ENCODE measurements at regions not wholly inside any gene's neighbourhood (a gene's known extent, or its start where the extent isn't known, plus 50 kb on each side); places are given as distances from the start of the nearest gene placed in this dataset.

DNA sequence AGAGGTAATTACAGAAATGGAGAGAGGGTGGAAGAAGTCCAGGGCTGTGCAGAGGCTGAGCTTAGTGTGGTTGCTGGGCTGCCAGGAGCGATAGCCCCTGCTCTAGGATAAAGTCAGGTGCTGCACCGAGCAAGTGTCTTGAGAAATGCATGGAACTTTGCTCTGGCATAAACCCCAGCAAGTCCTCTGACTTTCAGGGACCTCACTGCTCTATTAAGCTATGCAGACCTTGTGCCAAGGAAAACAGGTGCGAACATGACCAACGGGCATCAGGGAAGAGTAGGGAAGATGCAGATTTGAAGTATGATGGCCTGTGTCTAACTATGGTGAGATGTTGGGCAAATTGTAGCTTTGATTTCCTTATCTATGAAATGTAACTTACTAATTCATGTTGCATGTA, 416.8 kb downstream of the NR2F2 start:
- no peak for DNase-seq

- DNase-seq, result no peak
Measured at GRCh38 chr15:96750361-96750760, 419.9 kb downstream of the NR2F2 start.

DNA sequence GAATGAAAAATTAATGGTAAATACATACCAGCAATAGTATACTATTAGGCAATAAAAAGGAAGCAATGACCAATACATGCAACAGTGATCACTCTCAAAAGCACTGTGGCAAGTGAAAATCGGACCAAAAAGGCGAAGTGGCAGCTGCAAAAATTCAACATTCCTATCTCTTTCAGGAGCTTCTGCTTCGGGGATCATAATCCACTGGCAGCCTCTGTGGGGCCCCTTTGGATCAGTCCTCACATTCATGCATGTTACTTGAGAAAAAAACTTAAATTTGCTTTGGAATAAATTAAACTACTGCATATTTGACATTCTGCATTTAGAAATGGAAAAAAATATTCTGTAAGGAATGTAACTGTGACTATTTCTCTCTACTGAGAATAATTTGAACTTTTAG, 425.6 kb downstream of the NR2F2 start:
- DNase-seq, result no peak

DNA sequence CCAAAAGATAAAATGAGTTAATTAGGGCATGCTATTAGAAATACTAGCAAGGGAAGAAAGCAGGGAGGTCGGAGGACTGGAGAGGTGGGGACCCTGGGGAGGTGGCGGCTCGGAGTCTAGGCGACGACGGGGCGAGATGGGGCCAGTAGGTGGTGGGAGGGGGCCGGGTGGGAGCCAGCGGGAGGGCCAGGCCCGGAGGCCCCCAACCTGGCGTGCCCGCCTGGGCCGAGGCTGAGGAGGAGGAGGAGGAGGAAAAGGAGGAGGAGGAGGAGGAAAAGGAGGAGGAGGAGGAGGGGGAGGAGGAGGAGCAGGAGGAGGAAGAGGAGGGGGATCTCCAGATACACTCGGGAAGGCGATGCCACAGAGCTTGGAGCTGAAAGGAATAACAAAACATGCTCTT, 426.2 kb downstream of the NR2F2 start:
- DNase-seq, result no peak

DNA sequence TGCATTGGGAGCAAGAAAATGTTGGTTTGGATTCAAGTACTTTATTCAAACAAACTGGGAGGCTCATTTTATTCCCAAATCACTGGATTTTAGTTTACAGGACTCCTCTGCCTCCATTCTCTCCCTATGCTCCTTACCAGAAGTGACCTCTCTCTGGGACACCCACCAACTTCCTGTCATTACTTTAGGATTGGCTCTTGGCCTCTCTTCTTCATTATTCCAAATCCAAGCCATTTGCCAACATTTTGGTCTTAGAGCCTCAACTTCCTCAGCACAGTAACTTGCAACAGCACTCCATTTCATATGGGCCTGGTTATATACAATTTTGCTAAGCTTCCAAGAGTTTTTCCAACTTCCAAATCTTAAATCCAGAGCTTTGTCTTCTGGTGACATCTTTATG, 432.1 kb downstream of the NR2F2 start:
- no peak for DNase-seq

GRCh38 chr15:96764501-96764900, 434.0 kb downstream of the NR2F2 start:
- no peak for DNase-seq

DNA sequence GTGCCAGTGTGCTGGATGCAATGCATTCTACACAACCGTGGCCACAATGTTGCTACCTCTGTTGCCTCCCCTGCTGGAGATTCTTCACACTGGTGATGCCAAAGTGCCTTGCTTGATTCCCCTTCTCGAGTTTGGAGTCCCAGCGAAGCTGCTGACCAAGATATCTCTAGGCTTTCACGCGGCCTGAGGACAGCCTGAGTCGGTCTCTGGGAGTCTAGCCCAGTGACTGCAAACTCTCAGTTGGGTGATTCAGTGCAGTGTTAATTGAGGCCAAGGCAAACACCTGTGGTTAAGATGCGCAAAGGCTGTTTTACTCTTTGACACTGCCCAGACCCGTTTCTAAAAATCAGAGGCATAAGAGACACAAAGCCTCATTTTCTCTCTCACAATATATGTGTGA, 434.4 kb downstream of the NR2F2 start:
- no peak for DNase-seq

- no peak for DNase-seq
Measured at GRCh38 chr15:96766366-96766765, 435.9 kb downstream of the NR2F2 start.

GRCh38 chr15:96767703-96768434, 437.4 kb downstream of the NR2F2 start:
- DNase-seq, result no peak

GRCh38 chr15:96768435-96768789, 437.9 kb downstream of the NR2F2 start:
- DNase-seq, result no peak

GRCh38 chr15:96771035-96771434, 440.5 kb downstream of the NR2F2 start:
- DNase-seq, result no peak

DNA sequence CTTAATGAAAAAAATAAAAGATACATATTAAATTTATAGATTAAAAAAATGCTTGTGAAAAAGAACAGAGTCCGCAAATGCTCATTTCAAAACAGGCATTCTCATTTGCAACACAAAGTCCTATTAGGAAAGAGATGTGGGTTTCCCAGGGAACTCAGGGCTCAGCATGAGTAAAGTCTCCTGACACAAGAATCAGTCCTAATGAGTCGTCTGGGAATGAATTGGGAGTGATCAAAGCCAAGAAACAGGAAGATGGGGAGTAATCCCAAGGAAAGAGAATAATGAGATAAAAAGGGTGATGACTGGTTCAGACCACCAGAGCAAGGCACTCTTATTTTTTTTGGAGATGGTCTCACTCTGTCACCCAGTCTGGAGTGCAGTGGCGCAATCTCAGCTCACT, 443.7 kb downstream of the NR2F2 start:
- DNase-seq, result no peak

DNA sequence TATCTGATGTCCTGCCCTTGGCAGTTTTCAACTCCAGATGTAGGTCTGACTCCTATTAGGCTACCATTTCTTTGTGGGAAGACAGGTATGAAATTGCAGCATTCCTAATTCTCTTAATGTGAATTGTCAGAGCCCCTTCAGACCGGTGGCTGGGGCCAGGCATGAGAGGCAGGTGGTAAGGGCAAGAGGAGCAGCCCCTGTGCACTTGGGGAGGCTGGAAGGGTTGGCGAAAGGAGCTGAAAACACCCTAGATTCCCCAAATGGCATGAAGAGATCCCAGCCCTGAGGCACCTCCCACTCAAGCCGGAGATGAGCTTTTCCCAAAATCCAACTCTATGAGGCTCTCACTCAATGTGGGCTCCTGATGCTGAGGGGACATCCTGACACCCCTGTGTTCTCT, 453.2 kb downstream of the NR2F2 start:
- no peak for DNase-seq

DNA sequence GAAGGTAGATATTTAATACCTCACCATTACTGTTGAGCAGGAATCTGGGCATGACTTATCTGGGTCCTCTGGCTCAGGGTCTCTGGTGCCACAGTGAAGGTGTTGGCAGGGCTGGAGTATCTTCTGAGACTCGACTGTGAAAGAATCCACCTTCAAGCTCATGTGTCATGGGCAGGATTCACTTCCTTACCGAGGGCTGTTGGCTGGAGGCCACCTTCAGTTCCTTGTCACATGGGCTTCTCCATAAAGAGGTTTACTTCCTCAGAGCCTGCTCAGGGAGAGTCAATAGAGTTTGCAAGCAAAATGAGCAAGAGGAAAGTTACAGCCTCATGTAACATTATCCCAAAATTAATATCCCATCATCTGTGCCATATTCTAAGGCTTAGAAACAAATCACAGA, 459.5 kb downstream of the NR2F2 start:
- DNase-seq, result no peak

DNA sequence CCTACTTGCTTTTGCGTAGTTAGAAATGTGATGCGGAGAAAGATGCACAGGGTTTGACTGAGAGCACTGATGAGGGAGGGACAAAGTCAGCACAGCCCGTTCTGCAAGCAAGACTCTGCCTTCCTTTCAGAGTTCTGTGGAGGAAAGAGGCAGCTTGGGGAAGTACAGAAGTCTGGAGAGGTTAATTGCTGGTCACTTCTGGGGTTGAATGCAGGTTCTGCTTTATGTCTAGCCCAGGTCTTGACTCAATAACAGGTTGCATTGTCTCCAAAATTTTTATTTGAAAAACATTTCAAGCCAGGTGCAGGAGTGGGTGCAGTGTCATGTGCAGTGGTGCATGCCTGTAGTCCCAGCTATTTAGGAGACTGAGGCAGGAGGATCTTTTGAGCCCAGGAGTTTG, 461.7 kb downstream of the NR2F2 start:
- no peak for DNase-seq

DNA sequence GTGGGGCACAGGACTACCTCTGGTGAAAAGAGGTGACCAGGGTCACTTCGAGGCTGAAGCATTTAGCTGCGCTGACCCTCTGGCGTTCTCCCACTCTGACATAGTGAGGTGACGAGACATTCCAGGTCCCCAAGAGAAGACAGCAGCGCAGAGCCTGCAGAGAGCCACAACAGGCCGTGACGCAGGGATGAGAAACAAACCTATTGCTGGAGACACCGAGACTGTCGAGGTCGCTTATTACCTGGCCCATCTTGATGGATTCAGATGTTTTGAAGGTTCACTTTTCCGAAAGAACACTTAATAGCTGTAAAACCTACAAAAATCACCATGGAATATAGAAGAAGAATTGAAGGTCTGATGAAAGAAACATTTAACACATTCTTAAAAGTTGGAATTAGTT, 466.3 kb downstream of the NR2F2 start:
- no peak for DNase-seq

GRCh38 chr15:96801576-96802150, 471.2 kb downstream of the NR2F2 start:
- DNase-seq, result no peak

DNA sequence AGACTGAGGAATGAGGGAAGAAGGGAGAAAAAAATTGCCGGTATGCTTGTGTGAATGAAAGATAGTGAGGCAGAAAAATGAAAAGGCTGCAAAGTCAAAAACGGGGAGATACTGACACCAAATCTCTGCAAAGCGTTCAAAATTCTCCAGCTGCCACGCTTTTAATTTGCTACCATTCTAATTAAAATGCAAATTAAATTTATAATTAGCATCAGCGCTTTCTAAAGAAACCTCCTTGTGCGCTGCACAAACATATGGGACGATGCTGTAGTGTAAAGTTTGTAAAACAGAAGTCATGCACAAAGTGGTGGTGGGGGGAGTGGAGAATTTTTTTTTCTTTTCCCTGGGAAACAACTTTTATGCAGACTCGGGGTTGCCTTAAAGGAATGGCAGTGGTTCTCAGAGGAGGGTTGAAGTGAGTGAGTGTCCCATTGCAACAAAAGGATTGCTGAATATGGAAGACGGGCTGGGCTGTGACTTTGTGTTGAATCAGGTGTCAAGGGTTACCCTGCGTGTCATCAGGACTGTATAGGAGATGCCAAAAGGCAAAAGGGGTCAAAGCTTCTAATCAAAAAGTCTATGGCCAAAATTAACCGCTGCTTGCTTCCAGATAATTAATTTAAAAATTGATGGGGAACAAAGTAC, 472.2 kb downstream of the NR2F2 start:
- DNase-seq, result no peak

DNA sequence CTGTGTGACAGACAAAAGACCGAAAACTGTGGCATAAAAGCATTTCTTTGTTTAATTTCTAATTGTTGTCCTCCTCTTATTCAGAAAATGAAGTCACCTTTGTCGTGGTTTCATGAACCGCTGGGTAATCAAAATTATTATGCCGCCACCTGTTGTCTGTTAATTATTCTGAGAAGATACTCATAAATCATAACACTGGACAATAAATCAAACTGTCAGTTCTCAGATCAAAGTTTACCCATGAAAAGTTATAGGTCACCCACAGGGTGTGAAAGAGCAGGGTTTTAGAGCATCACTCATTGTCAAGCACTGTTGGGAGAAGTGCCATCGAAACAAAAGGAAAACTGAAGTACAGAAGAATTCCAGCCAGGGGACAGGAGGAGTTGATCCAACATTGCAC, 474.3 kb downstream of the NR2F2 start:
- no peak for DNase-seq

GRCh38 chr15:96807361-96807760, 476.9 kb downstream of the NR2F2 start:
- no peak for DNase-seq

GRCh38 chr15:96817900-96818299, 487.4 kb downstream of the NR2F2 start:
- no peak for DNase-seq

DNA sequence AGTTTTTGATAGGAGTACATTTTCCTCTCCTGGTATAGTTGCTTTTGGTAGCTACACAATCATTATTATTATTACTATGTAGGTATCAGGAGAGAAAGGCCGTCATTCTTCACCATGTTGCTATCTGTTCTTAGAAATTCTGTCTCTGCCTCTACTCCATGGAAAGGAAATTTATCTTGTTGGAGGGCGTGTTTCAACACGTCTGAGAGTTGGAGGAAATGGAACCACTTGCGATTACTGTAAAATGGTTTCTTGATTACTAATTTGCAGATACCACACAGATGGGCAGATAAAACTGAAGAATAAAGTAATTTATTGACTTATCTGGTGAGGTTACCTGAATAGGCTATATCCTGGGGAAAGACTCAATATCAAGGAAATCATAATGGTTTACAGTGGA, 488.4 kb downstream of the NR2F2 start:
- DNase-seq, result no peak

GRCh38 chr15:96827981-96828380, 497.5 kb downstream of the NR2F2 start:
- no peak for DNase-seq

GRCh38 chr15:96837241-96837970, 506.9 kb downstream of the NR2F2 start:
- DNase-seq, result no peak
